ENCODE measurements at regions not wholly inside any gene's neighbourhood (a gene's known extent, or its start where the extent isn't known, plus 50 kb on each side); places are given as distances from the start of the nearest gene placed in this dataset.

GRCh38 chr3:182139627-182140357, 428.1 kb downstream of the SOX2 start:
- TF ChIP-seq RAD21 (IDR thresholded peaks at IDR 0.05; ENCODE audit: low read length) (no peak), EP300 (IDR thresholded peaks at IDR 0.05; ENCODE audit: borderline replicate concordance in 1 of 2, low read depth in 1 of 2, low read length in 1 of 2) (no peak), YY1 (IDR thresholded peaks at IDR 0.05; ENCODE audit: low read depth) (no peak), RFX5 (IDR thresholded peaks at IDR 0.05; ENCODE audit: low read length) (no peak), SMC3 (IDR thresholded peaks at IDR 0.05; ENCODE audit: low read depth, low read length) (no peak), CTCF (IDR thresholded peaks at IDR 0.05) (peak; percentile 22), POLR2AphosphoS5 (IDR thresholded peaks at IDR 0.05; ENCODE audit: low read depth, low read length) (no peak), MAX (IDR thresholded peaks at IDR 0.05; ENCODE audit: low read depth) (no peak), MXI1 (IDR thresholded peaks at IDR 0.05; ENCODE audit: low read depth, low read length) (no peak), CHD2 (IDR thresholded peaks at IDR 0.05; ENCODE audit: low read length, partially characterized antibody) (no peak), MEF2A (IDR thresholded peaks at IDR 0.05; ENCODE audit: borderline replicate concordance, low read depth) (no peak)

All from SK-N-SH (cell line).